Activated CD8-positive, alpha-beta T cell treated with anti-CD3 and anti-CD28 coated beads for 36 hours (primary cell): ENCODE measurements at regions not wholly inside any gene's neighbourhood (a gene's known extent, or its start where the extent isn't known, plus 50 kb on each side); places are given as distances from the start of the nearest gene placed in this dataset.

ENCODE experiments used
- ATAC-seq: fragments of 200-7000 bp; cut with Tn5 transposase; one replicate; pipeline ENCODE4 v1.10.0; 2021; ENCODE audit warnings: mild to moderate bottlenecking, moderate library complexity
- CTCF ChIA-PET: fragments of 350-600 bp; sonication (Branson Sonifier 250); formaldehyde crosslinking; loops from one replicate; lab custom pipeline; 2021; ENCODE audit warnings: antibody characterized with exemption; lab: Charles Lee
- POLR2A ChIA-PET: fragments of 350-600 bp; sonication (Branson Sonifier 250); formaldehyde crosslinking; loops from one replicate; lab custom pipeline; 2021; ENCODE audit warnings: antibody characterized with exemption; lab: Charles Lee
- DNase-seq: peaks from one replicate; pipeline ENCODE4 v3.0.0-alpha.2; 2020
- H3K27ac Mint-ChIP-seq: one replicate; pipeline ENCODE4 v1.8.0; 2021; ENCODE audit warnings: mild to moderate bottlenecking, mixed read lengths
- H3K27me3 Mint-ChIP-seq: one replicate; pipeline ENCODE4 v1.8.0; 2021; ENCODE audit warnings: mixed read lengths
- H3K36me3 Mint-ChIP-seq: one replicate; pipeline ENCODE4 v1.8.0; 2021; ENCODE audit warnings: low read depth, mixed read lengths
- H3K4me1 Mint-ChIP-seq: one replicate; pipeline ENCODE4 v1.8.0; 2021; ENCODE audit warnings: low read depth, mixed read lengths
- H3K4me3 Mint-ChIP-seq: one replicate; pipeline ENCODE4 v1.8.0; 2021; ENCODE audit warnings: mild to moderate bottlenecking, moderate library complexity, mixed read lengths
- H3K9me3 Mint-ChIP-seq: one replicate; pipeline ENCODE4 v1.8.0; 2021; ENCODE audit warnings: mixed read lengths
- CTCF ChIP-seq: fragments of 200-600 bp; IDR thresholded peaks from one replicate; pipeline ENCODE4 v1.8.0; 2022; ENCODE audit warnings: antibody characterized with exemption, mild to moderate bottlenecking
- intact Hi-C: fragments of 100-400 bp; cut with micrococcal nuclease; formaldehyde crosslinking; loops from one replicate; pipeline ENCODE4 v1.10.0; 2022

GRCh38 chr3:151989621-151990020 lies 116.2 kb downstream of the SUCNR1 start:
- no peaks in the 10 kb centered on the region for H3K36me3 Mint-ChIP-seq
- ATAC-seq (no peak), DNase-seq (no peak)
- no peak overlapping the region for H3K27ac Mint-ChIP-seq
- no peak for TF ChIP-seq CTCF
- ChIA-PET CTCF (interaction anchor here (1.2 kb wide), 1 partner anchor 483 kb away, joined by 3 read pairs; no protein-coding TSS in a partner anchor), POLR2A (no interaction called here)
- no peak overlapping the region for H3K4me3 Mint-ChIP-seq
- H3K9me3 Mint-ChIP-seq = no peaks in the 10 kb centered on the region
- no peaks in the 10 kb centered on the region for H3K4me1 Mint-ChIP-seq
- peaks cover 5% of the 10 kb centered on the region for H3K27me3 Mint-ChIP-seq
- intact Hi-C loops = no loop called here

GRCh38 chr3:151990696-151991376 lies 117.4 kb downstream of the SUCNR1 start:
- no peak for DNase-seq
- no peak overlapping the region for H3K27ac Mint-ChIP-seq
- H3K4me3 Mint-ChIP-seq = no peak overlapping the region
- H3K4me1 Mint-ChIP-seq = no peaks in the 10 kb centered on the region
- H3K27me3 Mint-ChIP-seq = peaks cover 5% of the 10 kb centered on the region
- ChIA-PET CTCF (no interaction called here), POLR2A (no interaction called here)
- ATAC-seq = no peak
- H3K36me3 Mint-ChIP-seq = no peaks in the 10 kb centered on the region
- intact Hi-C loops = no loop called here
- H3K9me3 Mint-ChIP-seq = no peaks in the 10 kb centered on the region
- no peak for TF ChIP-seq CTCF

- Mint-ChIP-seq H3K36me3 (no peaks in the 10 kb centered on the region), H3K27ac (no peak overlapping the region), H3K4me1 (no peaks in the 10 kb centered on the region), H3K4me3 (no peak overlapping the region), H3K9me3 (no peaks in the 10 kb centered on the region), H3K27me3 (peaks cover 5% of the 10 kb centered on the region)
- no peak for DNase-seq
- CTCF ChIA-PET = no interaction called here
- no peak for ATAC-seq
- POLR2A ChIA-PET = no interaction called here
- intact Hi-C loops = no loop called here
- TF ChIP-seq CTCF = no peak
These were observed 119.0 kb downstream of the SUCNR1 start for GRCh38 chr3:151992326-151993041.

GRCh38 chr3:151995091-151995490 lies 121.6 kb downstream of the SUCNR1 start:
- Mint-ChIP-seq H3K36me3 (no peaks in the 10 kb centered on the region), H3K4me1 (no peaks in the 10 kb centered on the region), H3K4me3 (no peak overlapping the region), H3K27me3 (peaks cover 3% of the 10 kb centered on the region), H3K27ac (no peak overlapping the region), H3K9me3 (no peaks in the 10 kb centered on the region)
- no peak for TF ChIP-seq CTCF
- ChIA-PET CTCF (no interaction called here), POLR2A (no interaction called here)
- ATAC-seq = no peak
- intact Hi-C loops = no loop called here
- no peak for DNase-seq

GRCh38 chr3:151998744-151999143 lies 125.3 kb downstream of the SUCNR1 start:
- no peak for TF ChIP-seq CTCF
- ATAC-seq (no peak), DNase-seq (no peak)
- no peaks in the 10 kb centered on the region for H3K9me3 Mint-ChIP-seq
- no peaks in the 10 kb centered on the region for H3K4me1 Mint-ChIP-seq
- POLR2A ChIA-PET = no interaction called here
- no peak overlapping the region for H3K27ac Mint-ChIP-seq
- CTCF ChIA-PET = no interaction called here
- no peaks in the 10 kb centered on the region for H3K27me3 Mint-ChIP-seq
- intact Hi-C loops = no loop called here
- no peaks in the 10 kb centered on the region for H3K36me3 Mint-ChIP-seq
- H3K4me3 Mint-ChIP-seq = no peak overlapping the region
